HG02763 (cell line): ENCODE measurements at regions not wholly inside any gene's neighbourhood (a gene's known extent, or its start where the extent isn't known, plus 50 kb on each side); places are given as distances from the start of the nearest gene placed in this dataset.
"Not testable (repeated sequence)": the region's sequence is repeated elsewhere in the genome, so short reads cannot be mapped to it uniquely, and the experiment has no call there.

Experiments used
- ATAC-seq: cut with Tn5 transposase; IDR thresholded peaks from one replicate; pipeline ENCODE4 v1.9.1; 2021; ENCODE audit warnings: mild to moderate bottlenecking, moderate library complexity; ENCODE audit not compliant: unreplicated experiment

DNA sequence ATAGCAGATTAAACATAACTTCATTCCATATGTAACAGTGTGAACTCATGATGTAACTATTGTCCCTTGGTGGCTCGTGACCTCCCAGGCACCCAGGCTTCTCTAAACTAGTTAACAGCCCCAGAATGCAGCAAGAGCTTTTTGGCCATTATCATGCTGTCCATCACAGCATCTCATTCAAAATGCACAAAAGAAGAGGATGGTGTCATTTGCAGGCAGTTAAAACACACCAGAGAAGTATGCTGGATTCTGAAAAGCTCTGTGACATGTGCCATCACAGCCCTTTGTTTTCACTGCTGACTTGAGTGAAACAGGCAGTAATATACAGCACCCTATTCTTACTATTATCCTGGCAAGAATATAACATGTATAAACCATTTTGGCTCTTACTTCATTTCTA, 117.6 kb upstream of the CHMP2B start:
- ATAC-seq: no peak

DNA sequence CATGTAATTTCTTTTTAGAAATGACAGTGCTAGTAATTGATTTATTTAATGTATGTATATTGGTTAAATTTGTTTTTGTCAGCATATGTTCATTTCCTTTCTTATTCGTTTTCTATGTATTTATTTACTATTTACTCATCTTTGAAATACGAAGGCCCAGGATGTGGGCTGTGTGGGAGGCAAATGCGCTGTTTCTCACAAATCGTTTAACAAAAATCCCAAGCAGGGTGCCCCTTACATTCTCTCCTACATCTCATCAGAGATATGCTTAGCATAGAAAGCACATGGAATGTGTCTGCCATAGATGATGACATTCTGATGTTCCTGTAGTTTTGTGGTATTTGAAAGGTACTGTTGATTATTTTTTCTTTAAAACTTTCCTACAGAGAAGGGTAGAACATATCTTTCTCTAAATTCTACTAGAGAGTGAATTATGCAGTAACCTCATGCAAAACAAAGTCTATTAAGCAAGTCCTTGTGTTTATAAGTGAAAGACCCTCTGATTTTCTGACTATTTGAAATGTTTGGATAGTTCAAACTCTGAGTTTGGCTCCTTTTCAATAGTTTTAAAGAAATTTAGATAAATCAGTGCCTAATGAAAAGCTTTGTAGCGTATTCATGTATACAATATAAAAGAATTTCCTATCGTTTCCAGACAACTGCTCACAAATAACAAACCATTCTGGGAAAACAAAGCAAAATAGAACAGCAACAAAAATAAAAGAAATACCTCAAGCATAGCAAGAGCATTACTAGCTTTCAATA, 111.1 kb upstream of the VGLL3 start:
- no peak for ATAC-seq

DNA sequence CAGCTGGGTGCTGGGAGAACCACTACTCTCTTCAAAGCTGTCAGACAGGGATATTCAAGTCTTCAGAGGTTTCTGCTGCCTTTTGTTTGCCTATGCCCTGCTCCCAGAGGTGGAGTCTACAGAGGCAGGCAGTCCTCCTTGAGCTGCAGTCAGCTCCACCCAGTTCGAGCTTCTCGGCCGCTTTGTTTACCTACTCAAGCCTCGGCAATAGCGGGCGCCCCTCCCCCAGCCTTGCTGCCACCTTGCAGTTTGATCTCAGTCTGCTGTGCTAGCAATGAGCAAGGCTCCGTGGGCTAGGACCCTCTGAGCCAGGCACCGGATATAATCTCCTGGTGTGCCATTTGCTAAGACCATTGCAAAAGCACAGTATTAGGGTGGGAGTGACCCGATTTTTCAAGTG, 106.8 kb upstream of the VGLL3 start:
- not testable (repeated sequence) for ATAC-seq

DNA sequence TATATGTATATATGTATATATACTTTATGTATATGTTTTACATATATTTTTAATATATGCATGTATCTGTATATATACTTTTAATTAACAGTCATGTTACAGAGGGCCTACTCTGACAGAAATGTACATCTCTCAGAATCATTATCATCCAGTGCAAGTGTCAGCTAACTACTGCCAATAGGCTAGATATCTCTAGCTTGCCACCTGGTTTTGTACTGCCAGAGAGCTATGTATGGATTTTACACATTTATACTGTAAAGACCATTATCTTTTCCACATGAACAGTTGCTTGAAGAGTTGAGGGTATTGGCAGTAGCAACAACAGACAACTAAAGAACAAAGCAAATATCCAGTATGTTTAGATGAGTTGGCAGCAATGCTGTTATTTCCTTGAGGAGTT, 99.7 kb upstream of the VGLL3 start:
- ATAC-seq: no peak

GRCh38 chr3:87088993-87089841, 98.3 kb upstream of the VGLL3 start:
- ATAC-seq: peak; percentile 54

- ATAC-seq: peak; percentile 25
These were observed 97.6 kb upstream of the VGLL3 start for GRCh38 chr3:87088430-87088992.

DNA sequence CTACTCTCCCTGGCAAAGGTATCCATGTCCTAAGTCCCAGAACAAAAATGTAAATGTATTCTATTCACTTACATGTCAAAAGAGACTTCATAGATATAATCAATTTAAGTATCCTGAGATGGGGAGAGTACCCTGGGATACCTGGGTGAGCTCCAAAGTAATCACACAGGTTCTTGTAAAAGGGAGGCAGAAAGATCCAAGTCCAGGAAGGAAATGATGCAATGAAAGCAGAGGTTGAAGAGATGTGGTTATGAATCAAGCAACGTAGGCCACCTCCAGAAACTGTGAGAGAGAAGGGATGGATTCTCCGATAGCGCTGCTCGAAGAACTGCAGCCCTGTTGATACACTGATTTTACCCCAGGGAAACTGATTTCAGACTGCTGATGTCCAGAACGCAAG, 93.9 kb upstream of the VGLL3 start:
- ATAC-seq: no peak

- no peak for ATAC-seq
These were observed 92.0 kb upstream of the VGLL3 start for GRCh38 chr3:87082796-87083440.

DNA sequence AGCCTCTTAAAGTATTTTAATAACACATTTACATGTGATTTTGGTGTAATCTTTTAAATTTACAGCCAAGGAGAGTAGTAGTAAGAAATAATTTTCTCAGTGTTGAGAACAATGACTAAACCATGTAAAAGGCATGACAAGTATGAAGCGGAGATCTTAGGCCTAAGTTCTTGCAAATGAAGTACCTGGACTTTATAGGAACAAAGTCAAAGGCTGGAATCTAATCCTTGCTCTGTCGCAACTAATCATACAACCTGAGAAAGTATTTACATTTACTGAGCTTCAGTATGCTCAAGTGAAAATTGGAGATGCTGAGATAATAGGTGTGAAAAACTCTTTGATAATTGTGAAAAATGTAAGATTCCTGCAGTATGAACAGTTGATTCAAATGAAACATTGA, 86.4 kb upstream of the VGLL3 start:
- no peak for ATAC-seq

- ATAC-seq: no peak
These were observed 86.0 kb upstream of the VGLL3 start for GRCh38 chr3:87076946-87077345.

GRCh38 chr3:87073496-87074145, 82.7 kb upstream of the VGLL3 start:
- ATAC-seq: no peak

GRCh38 chr3:87072446-87072845, 81.5 kb upstream of the VGLL3 start:
- ATAC-seq: no peak

DNA sequence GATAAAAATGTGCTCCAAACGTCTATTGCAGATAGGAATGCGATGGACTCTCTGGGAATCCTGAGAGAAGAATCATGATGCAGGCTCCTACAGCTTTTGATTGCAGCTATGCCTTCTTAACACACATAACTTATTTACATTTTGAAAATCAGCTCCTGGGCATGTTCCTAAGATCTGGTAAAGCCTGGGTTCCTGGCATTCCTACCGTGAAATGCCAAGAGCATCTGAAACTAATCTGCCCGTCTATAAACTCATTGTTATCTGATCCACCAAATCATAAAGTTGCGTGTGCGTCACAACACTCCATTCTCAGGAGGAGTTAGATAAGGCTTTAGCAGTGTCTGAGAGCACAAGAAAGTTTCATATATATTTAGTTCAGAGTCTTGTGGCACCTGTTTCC, 79.0 kb upstream of the VGLL3 start:
- ATAC-seq: no peak

DNA sequence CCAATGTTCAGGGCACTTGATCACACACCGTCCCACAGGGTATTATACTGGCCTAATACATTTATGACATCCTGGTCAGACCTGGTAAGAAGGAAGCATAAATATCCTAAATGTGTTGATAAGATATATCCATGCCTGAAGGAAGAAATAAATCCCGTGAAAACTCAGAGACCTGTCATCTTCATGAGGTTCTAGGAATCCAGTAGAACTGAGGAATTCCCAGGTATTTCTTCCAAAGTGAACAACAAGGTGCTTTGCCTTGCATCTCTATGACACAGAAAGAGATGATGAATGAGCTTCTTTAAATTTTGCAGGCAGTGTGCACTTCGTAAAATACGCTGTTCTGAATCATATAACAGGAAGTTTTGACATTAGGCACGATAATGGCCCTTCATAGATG, 78.1 kb upstream of the VGLL3 start:
- ATAC-seq: no peak

- ATAC-seq: no peak
These were observed 71.7 kb upstream of the VGLL3 start for GRCh38 chr3:87062685-87063084.

DNA sequence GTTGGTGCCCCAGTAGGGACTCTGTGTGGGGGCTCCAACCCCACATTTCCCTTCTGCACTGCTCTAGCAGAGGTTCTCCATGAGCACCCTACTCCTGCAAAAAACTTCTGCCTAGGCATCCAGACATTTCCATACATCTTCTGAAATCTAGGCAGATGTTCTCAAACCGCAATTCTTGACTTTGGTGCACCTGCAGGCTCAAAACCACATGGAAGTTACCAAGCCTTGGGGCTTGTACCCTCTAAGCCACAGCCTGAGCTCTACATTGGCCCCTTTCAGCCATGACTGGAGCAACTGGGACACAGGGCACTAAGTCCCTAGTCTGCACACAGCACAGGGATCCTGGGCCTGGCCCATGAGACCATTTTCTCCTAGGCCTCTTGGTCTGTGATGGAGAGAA, 66.5 kb upstream of the VGLL3 start:
- no peak for ATAC-seq

DNA sequence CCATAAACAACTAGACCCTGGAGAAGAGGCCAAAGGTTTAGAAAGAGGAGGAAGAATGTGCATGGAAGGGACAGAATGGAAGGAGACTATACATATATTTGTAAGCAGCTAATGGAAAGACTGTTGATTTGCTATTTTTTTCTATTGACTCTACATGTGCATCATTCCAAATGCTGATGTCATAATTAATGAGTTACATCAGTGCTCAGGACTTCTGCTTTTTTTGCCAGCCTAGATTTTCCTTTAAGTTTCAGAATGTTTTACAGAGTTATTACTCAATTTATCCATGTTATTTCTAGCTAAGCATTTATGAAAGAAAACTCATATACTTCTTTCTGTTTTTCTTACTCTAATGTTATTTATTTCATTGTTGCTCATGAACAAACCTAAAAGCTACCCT, 62.6 kb upstream of the VGLL3 start:
- no peak for ATAC-seq

- ATAC-seq: no peak
These were observed 61.7 kb upstream of the VGLL3 start for GRCh38 chr3:87052499-87053260.

GRCh38 chr3:87047852-87048251, 56.9 kb upstream of the VGLL3 start:
- ATAC-seq: peak; percentile 59

DNA sequence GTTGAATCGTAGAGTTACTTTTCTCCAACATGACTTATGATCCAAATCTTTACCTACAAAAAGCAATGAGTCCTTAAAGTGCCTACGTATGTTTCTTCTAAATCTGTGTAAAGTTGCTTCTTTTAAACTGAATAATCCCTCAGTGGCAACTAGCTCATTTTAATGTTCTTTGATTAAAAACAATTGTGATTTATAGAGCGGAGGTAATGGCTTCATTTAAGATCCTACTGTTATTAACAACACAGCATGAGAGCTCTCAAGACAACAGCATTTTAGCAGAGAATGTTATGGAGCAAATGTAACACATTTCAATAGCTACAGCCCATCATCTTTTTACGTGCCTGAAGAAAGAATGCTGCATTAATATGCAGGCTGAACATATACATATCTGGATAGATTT, 55.3 kb upstream of the VGLL3 start:
- ATAC-seq: no peak
